Stimulated activated CD4-positive, alpha-beta T cell treated with anti-CD3 and anti-CD28 coated beads, Interleukin-1b, Interleukin-23, amount 100 ng/mL, for 48 hours (primary cell): ENCODE measurements at regions not wholly inside any gene's neighbourhood (a gene's known extent, or its start where the extent isn't known, plus 50 kb on each side); places are given as distances from the start of the nearest gene placed in this dataset.

Source experiments
- DNase-seq: peaks from one replicate; pipeline ENCODE4 v3.0.0-alpha.2; 2020

DNA sequence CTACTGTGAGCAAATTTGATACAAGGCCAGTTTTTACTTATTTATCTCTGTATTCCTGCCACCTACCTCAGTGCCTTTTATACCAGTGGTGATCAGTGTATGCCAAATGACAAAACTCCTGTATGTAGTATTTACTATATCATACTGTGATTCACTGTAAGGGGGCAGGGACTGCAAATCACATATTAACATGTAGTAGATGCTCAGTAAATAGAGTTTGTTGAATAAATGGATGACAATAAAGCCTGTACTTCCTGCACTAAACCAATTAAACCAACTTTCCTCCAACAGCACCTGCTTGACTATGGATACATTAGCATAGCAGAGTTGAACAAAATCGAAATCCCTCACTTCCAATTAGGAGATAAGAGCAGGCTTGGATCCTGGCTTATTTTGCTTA, 73.3 kb upstream of the C1orf87 start:
- no peak for DNase-seq

DNA sequence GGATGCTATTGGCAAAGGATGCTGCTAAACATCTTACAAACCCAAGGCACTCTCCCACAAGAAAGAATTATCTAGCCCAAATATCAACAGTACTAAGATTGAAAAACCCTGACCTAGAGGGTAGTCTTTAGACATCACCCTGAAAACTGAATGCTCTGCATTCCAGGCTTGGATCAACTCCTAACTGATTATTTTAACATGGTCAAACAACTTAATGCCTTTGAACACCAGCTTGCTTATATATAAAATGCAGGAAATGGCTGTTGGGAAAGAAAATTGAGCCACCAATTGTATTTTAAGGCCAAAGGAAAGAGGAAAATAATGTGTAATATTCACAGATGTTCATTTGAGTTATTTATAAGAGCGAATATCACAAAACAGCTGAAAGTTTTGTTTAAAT, 72.2 kb upstream of the C1orf87 start:
- no peak for DNase-seq

DNA sequence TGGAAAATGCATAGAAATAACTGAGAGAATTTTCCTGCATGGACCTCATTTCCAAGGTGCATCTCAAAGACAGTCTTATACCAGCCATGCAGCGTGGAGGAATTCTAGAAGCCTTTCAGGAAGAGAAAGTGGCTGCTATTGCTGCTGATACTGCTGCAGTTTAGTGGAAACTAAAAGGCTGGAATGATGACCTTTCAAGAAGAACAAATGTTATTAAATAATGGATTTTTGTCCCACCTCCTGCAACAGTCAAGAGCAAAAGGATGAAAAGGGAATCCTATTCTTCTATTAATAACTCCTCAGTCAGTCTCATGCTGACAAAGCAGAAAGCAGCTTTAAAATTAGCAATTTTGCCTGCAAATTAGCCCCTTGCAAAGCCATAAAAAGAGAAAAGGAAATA, 68.2 kb upstream of the C1orf87 start:
- DNase-seq = no peak

DNA sequence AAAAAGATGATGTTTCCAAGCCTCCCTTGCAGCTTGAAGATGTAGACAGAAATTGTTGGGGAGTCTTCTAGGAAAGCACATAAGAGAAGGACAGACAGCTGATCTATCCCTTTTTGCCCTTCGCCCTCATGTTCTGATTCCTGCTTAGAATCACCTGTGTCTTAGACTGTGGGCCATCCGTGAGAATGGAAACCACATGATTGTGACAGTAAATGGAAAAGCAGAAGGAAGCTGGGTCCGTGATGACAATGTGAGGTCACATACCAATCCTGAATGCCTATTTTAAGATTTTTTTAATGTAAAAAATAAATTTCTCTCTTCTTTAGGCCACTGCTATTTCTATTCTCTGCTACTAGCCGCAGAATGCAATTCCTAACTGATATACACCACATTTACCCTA, 67.7 kb upstream of the C1orf87 start:
- DNase-seq = no peak

DNA sequence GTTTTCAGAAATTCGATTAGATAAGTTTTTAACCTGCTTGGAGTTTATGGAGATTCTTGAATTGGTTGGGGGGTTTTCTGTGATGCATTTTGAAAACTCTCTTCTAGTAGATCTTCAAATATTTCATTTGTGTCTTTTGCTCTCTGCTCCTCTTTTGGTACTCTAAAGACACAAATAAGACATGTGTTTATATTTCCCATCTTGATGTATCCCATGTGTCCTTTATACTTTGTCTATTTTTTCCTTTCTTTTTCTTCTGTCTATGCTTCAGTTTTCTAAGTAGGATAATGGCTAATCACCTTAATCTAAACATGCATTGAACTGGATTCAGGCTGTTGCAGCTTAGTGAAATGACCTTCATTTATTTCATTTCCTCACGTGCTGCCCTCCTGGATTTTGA, 63.8 kb upstream of the C1orf87 start:
- no peak for DNase-seq

DNA sequence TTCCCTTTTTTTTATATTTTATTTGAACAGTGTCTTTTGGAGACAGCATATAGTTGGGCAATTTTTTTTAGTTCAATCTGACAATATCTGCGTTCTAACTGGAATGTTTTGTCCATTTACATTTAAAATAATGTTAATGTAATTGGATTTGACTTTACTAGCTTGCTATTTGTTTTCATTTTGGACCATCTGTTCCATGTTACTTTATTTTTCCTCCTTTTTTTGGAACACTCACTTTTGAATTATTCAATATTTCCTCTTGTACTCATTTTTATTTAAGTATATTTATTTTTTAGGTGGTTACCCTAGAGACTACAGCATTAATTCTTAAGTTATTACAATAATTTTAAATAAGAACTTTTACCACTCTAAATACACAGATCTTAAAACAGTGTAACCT, 62.8 kb upstream of the C1orf87 start:
- no peak for DNase-seq

DNA sequence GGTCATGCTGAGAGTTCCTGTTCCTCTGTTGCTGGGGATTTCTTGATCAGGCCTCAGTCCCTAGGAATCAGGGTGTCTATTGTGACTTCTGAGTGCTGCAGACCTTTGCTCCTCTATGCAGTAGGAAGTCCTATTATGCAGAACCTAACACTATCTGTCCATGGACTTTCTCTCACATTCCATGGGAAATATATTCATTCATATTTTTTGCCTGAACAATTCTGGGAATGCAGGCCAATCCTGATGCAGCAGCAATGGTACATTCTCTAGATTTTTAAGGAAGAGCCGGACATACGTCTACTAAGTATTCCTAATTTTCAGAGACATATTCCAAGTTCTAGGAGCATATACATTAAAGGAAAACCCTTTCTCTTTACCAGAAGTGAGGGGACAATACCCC, 61.1 kb upstream of the C1orf87 start:
- no peak for DNase-seq

DNA sequence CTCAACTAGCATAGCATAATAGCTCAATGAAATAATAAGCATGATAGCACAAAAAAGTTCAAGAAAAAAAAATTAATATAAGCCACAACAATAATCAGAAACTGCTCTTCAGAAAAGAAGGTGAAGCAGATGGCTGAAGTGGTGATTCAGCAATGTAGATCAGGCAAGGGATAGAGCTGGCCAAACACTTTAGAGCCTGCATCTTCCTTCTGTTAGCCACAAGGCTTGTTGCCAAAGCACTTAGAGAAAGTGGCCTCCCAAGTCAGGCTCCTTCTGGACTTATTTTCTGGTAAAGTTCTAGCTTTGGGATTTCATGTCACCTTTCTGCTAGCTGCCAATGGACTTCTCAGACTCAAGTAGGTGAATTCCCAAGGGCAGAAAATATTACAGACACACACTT, 60.3 kb upstream of the C1orf87 start:
- DNase-seq = no peak

DNA sequence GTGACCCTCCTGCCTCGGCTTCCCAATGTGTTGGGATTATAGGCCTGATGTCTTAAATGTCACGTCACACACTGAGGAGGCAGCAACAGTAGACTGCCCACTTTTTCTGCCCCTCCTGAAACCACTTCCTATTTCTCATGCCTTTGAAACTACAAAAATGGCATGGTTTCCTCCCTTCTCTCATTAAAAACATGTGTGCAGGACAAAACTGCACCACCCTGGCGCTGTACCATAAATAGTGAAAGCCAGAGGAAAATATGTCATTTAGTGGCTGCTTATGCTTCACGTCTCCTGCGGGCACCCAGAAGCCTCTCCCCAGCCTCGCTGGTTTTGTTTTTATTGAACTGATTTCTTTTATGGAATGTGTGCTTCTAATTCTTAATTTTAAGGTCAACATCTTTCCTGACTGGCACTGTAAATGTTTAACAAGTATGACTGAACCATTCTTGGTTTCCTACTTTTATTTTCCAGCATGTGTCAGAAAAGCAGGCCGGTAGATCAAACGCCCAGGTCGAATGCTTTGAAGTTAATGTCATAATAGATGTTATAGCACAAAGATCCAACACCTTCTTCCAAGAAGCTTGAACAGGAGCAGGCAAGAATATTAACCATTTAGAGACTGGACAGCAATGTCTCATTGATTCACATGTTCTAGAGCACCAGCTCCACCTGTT, 59.6 kb upstream of the C1orf87 start:
- no peak for DNase-seq

DNA sequence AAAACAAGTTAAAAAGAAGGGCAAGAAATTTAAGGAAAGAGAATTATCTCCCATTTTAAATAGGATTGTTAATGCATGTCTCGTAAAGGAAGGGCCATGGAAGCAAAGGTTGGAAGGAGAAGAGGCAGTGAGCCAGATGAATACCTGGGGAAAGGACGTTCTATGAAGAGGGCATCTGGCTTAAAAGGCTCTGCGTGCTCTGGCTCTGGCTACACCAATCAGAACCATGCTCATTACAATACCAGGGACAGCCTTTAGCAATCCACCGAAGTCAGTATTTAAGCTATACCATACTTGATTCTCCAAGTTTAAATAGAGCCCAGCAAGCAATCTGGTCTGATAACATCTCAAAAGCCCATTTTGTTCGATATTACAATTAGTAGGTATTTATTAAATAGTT, 58.5 kb upstream of the C1orf87 start:
- no peak for DNase-seq

DNA sequence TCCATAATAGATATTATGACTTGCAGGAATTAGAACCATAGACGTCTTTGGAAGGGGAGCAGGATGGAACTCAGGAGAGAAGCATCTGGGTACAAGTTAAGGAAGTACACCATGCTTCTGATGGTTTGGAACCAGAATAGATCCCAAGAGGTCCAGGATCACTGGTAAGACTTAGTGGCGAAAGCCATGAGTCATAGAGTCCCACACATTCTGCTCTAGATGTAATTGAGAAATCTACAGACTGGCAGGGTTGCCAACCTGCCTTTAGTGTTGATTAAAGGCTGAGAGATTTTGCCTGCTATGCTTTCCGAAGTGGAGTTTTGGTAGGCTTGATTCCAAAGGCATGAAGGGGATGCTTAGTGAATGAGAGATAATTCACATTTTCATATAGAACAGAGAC, 57.1 kb upstream of the C1orf87 start:
- no peak for DNase-seq

DNA sequence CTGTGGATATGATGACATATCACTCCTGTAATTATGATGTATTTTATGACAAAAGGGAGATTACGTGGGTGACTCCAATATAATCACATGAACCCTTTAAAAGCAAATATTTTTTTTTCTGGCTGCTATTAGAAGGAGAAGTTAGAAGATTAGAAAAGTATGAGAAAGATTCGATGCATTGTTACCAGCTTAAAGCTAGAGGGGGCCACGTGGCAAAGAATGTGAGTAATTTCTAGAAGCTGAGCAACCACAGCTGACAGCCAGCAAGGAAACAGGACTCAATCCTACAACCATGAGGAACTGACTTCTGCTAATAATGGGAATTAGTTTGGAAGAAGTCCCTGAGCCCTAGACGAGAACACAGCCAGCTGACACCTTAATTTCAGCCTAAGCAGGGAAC, 56.3 kb upstream of the C1orf87 start:
- no peak for DNase-seq

DNA sequence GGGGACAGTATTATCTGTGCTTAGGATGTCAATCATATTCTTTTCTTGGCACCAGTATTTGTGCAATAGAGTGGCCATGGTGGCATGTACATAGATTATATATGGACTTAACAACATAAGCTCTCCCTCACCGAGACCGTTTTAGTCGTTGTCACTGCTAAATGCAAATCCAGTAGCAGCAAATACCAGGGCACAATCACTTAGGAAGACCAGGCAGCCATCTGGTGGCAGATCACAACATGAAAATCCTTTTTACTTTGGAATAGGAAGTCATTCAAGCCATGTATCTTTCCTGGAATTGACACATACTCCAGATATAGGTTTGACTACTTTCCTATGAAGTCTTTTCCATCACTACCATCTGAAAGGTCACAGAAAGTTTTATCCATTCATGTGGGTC, 53.2 kb upstream of the C1orf87 start:
- no peak for DNase-seq
